RWPE1 (cell line): ENCODE measurements at regions not wholly inside any gene's neighbourhood (a gene's known extent, or its start where the extent isn't known, plus 50 kb on each side); places are given as distances from the start of the nearest gene placed in this dataset.
"Not testable (repeated sequence)": the region's sequence is repeated elsewhere in the genome, so short reads cannot be mapped to it uniquely, and the experiment has no call there.

Experiments used
- CTCF ChIA-PET: fragments of 350-600 bp; sonication (Branson Sonifier 250); formaldehyde crosslinking; extraction: SDS; loops from one replicate; lab custom pipeline; 2021; lab: Yijun Ruan, JAX
- POLR2A ChIA-PET: fragments of 400-600 bp; formaldehyde crosslinking; extraction: SDS; loops from one replicate; lab custom pipeline; 2020; ENCODE audit warnings: antibody characterized with exemption; ENCODE audit not compliant: low non-redundant PET; lab: Yijun Ruan, JAX
- DNase-seq: peaks from one replicate; pipeline ENCODE4 v3.0.0; 2012; ENCODE audit warnings: low spot score
- H3K27ac ChIP-seq: fragments of 450-650 bp; 2 replicates; pipeline ENCODE4 v1.5.1; 2017
- CTCF ChIP-seq: fragments of 450-650 bp; conservative IDR thresholded peaks from 2 replicates; pipeline ENCODE4 v1.5.1; 2017; ENCODE audit warnings: low read depth, mild to moderate bottlenecking

DNA sequence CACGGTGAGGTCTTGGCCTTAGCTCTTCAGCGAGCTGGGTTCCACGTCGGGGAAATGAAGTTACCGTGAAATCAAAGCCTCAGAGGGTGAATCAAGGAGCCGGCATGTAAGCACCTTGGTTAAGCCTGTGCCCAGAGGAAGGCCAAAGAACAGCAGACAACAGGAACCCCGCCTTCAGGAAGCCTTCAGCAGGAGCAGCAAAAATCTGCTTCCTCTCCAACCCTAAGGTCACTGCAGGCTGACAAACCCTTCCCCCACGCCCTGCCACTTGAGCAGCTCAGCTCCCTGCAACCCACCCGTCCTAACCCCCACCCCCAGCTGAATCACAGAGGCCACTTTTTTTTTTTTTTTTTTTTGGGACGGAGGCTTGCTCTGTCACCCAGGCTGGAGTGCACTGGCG lies 72.9 kb upstream of the LTA4H start:
- POLR2A ChIA-PET, result no interaction called here
- no peak overlapping the region for H3K27ac ChIP-seq
- TF ChIP-seq CTCF, result no peak
- DNase-seq, result no peak
- CTCF ChIA-PET, result no interaction called here

DNA sequence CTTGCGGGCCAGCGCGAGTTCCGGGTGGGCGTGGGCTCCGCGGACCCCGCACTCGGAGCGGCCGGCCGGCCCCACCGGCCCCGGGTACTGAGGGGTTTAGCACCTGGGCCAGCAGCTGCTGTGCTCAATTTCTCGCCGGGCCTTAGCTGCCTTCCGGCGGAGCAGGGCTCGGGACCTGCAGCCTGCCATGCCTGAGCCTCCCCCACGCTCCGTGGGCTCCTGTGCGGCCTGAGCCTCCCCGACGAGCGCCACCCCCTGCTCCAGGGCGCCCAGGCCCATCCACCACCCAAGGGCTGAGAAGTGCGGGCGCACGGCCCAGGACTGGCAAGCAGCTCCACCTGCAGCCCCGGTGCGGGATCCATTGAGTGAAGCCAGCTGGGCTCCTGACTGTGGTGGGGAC lies 73.6 kb upstream of the LTA4H start:
- DNase-seq, POLR2A ChIA-PET, H3K27ac ChIP-seq: not testable (repeated sequence)
- CTCF ChIA-PET, result interaction anchor here (0.6 to 1.1 kb wide), 2 partner anchors 14 to 24 kb away, joined by 3 read pairs; no protein-coding TSS in a partner anchor

- TF ChIP-seq CTCF, result no peak
- POLR2A ChIA-PET, result no interaction called here
- CTCF ChIA-PET, result interaction anchor here (0.5 kb wide), 1 partner anchor 10 kb away, joined by 3 read pairs; no protein-coding TSS in a partner anchor
- DNase-seq, result no peak
- H3K27ac ChIP-seq, result no peak overlapping the region
These were observed 77.3 kb upstream of the LTA4H start for GRCh38 chr12:96112733-96113132.

DNA sequence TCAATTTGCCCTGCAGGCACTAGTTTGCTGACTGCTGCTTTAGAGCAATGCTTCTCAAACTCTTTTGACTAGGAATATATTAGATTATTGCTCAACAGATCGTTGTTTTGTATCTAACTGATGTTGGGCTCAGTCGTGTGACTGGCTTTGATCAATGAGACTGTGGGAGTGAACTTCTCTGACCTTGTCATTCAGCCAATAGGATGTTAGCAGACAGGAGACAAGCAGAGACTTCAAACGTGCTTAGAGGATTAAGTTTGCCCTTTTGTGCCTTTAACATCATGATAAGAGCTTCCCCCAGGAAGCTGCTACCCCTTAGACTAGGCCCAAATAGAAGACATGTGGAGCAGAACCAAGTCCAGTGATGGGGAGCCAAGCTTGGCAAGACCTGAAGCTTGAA lies 76.7 kb upstream of the ELK3 start:
- DNase-seq, result no peak
- no peak for TF ChIP-seq CTCF
- ChIA-PET CTCF (interaction anchor here (0.6 kb wide), 2 partner anchors 73 to 98 kb away, joined by 3 to 4 read pairs; no protein-coding TSS in a partner anchor), POLR2A (no interaction called here)
- no peak overlapping the region for H3K27ac ChIP-seq

DNA sequence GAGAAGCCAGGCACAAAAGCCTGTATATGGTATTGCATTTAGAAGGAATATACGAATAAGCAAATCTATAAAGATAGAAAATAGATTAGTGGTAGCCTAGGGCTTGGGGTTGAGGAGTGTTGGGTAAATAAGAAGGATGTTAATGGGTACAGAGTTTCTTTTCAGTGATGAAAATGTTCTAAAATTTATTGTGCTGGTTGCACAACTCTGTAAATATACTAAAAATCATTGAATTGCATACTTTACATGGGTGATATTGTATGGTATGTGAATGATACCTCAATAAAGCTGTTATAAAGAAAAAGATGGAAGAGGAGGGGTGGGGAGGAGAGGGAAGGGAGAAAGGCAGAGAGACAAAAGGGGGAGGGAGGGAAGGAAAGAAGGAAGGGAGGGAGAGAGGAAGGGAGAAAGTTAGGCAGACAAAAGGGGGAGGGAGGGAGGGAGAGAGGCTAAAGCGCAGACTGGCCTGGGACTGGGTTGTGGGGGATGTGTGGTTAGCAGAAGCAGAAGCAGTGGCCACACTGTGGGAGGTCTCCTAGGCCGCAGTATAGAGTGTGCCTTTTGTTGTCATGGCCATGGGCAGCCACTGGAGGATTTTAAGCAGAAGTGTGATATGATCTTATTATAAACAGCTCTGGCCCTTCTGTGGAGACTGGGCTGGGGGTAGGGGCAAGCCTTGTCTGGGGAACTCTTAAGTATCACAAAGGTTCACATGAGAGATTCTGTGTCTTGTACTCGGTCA lies 73.6 kb upstream of the ELK3 start:
- no peak overlapping the region for H3K27ac ChIP-seq
- no peak for TF ChIP-seq CTCF
- ChIA-PET POLR2A (no interaction called here), CTCF (no interaction called here)
- DNase-seq, result no peak

DNA sequence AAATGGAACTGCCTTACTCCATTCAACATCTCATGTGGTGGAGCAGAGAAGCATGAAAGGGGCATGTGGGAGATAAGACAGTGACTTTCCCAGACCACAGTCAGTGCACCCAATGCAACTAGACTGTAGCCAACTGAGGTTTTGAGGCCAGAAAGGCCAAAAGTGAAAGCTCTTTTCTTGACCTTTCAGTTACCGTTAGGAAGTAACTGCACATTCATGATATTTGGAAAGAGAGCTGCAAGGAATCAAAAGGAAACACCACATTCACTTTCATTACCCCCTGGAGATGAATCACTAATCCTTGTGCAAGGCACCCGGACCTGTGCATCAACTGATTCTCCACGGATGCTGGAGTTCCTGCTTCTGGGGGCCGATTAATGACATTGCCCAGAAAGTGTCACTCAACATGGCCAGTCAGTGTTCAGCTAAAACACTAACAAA lies 72.9 kb upstream of the ELK3 start:
- ChIA-PET CTCF (no interaction called here), POLR2A (interaction anchor here (0.6 kb wide), 1 partner anchor 94 kb away, joined by 6 read pairs; no protein-coding TSS in a partner anchor)
- no peak for TF ChIP-seq CTCF
- DNase-seq, result no peak
- no peak overlapping the region for H3K27ac ChIP-seq

DNA sequence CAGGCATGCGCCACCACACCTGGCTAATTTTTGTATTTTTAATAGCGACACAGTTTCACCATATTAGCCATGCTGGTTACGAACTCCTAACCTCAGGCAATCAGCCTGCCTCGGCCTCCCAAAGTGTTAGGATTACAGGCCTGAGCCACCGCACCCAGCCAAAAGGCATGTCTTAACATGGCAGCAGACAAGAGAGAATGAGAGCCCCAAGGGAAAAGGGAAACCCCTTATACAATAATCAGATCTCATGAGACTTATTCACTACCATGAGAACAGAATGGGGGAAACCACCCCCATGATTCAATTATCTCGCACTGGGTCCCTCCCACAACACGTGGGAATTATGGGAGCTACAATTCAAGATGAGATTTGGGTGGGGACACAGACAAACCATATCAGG lies 65.9 kb upstream of the ELK3 start:
- CTCF ChIA-PET, POLR2A ChIA-PET, DNase-seq: not testable (repeated sequence)

More for the DNA sequence above, 65.9 kb upstream of the ELK3 start:
- not testable (repeated sequence) for H3K27ac ChIP-seq
